Sigmoid colon (tissue), 6 donors: ENCODE measurements at regions not wholly inside any gene's neighbourhood (a gene's known extent, or its start where the extent isn't known, plus 50 kb on each side); places are given as distances from the start of the nearest gene placed in this dataset.

Source experiments
- DNase-seq: peaks from one replicate; pipeline ENCODE4 v3.0.0-alpha.2; 2019
- H3K27ac ChIP-seq, 4 donors: fragments of 200-600 bp; sonication (generic); one replicate each; pipeline ENCODE4 v1.5.1; 2016 to 2019; ENCODE audit warnings: mild to moderate bottlenecking in 1 of 4
- H3K27me3 ChIP-seq, 3 donors: fragments of 200-600 bp; sonication (generic); one replicate each; pipeline ENCODE4 v1.5.1; 2019; ENCODE audit warnings: mild to moderate bottlenecking in 1 of 3
- H3K36me3 ChIP-seq, 4 donors: fragments of 200-600 bp; sonication (generic); one replicate each; pipeline ENCODE4 v1.5.1; 2016 to 2019
- H3K4me1 ChIP-seq, 4 donors: fragments of 200-600 bp; sonication (generic); one replicate each; pipeline ENCODE4 v1.5.1; 2017 to 2019
- H3K4me3 ChIP-seq, 4 donors: fragments of 200-600 bp; sonication (generic); one replicate each; pipeline ENCODE4 v1.5.1; 2017 to 2019; ENCODE audit warnings: mild to moderate bottlenecking in 2 of 4, moderate library complexity in 1 of 4
- H3K9me3 ChIP-seq, 4 donors: fragments of 200-600 bp in 3 of 4; sonication (generic) in 3 of 4; one replicate each; pipeline versions ENCODE4 v1.5.1 to v1.6.1; 2013 to 2019
- EP300 ChIP-seq, 4 donors: sonication (generic); formaldehyde crosslinking; IDR thresholded peaks; one replicate each; pipeline ENCODE4 v1.6.1; 2017; ENCODE audit warnings: antibody characterized with exemption in 4 of 4
- POLR2A ChIP-seq, 2 donors: fragments of 450-650 bp; IDR thresholded peaks; one replicate each; pipeline ENCODE4 v1.6.1; 2016; ENCODE audit warnings: antibody characterized with exemption in 2 of 2, mild to moderate bottlenecking in 2 of 2, moderate library complexity in 2 of 2
- POLR2AphosphoS5 ChIP-seq, 4 donors: sonication (generic); formaldehyde crosslinking; IDR thresholded peaks; one replicate each; pipeline ENCODE4 v1.6.1; 2017; ENCODE audit warnings: antibody characterized with exemption in 4 of 4
- WGBS, 2 donors: extraction: QIAGEN DNeasy Blood & Tissue Kit; methylation state at CpG; one replicate each; pipeline ENCODE4 v1.1.7; 2013; 5-methylcytosine and 5-hydroxymethylcytosine counted together
- intact Hi-C: fragments of 100-400 bp; cut with DNase I; formaldehyde crosslinking; loops from one replicate; pipeline ENCODE4 v1.15.1; 2023
- TF ChIP-seq, protein P1 (sequence below), 4 experiments: fragments of 450-650 bp in 3 of 4; fragments of 200-600 bp in 1 of 4; IDR thresholded peaks; one replicate each; pipeline ENCODE4 v1.5.1; 2016 to 2019; ENCODE audit warnings: antibody characterized with exemption in 4 of 4, mild to moderate bottlenecking in 3 of 4, moderate library complexity in 2 of 4
- donor health status: healthy with polysubstance abuse.
- donor health status: healthy.

DNA sequence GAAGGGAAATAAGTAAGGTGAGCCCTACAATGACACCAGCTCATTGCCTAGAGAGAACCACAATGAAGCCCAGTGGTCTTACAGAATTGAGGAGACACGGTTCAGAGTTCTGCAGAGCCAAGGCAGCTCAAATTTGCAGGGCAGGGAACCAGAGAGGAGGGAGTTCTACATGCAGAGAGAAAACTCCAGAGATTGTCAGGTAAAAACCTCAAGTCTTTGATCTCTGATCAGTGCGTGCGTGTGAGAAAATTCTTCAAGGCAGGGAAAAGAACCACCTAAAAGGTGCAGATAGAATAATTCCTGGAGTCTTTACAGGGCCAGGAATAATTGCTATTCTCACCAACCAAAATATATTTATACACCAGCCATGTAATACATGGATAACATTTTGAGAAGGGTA, 88.0 kb upstream of the SNRK start:
- intact Hi-C loops = no loop called here
- no peak overlapping the region for H3K27ac ChIP-seq
- no peaks in the 10 kb centered on the region for H3K27me3 ChIP-seq
- H3K4me1 ChIP-seq = no peaks in the 10 kb centered on the region
- no peak overlapping the region for H3K4me3 ChIP-seq
- H3K9me3 ChIP-seq = peaks cover 0 to 2% (median 0%) of the 10 kb centered on the region in 4 donors
- H3K36me3 ChIP-seq = no peaks in the 10 kb centered on the region
- 69 to 79% methylated on average over 3 of the region's 3 CpGs for WGBS, 2 donors
- no peak for DNase-seq
- TF ChIP-seq POLR2AphosphoS5 (IDR thresholded peaks at IDR 0.05) (no peak), EP300 (IDR thresholded peaks at IDR 0.05) (no peak), POLR2A (IDR thresholded peaks at IDR 0.05) (no peak)

DNA sequence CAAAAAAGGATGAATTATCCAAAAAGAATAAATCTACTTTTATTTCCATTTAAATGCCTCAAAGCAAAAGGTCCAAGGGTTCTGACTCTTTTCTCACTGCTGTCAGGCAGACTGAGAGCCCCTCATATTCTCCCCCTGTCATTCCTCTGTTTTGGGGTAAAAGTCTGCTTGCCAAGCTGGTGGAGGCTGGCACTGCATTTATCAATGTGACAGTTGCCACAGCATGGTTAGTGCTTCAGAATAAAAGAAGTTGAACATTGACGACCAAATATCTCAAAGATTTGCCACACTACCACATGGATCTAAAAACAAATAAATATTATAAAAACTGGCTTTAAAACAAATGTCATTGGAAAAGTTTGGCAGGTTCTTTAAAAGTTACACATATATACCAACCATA, 89.2 kb upstream of the SNRK start:
- no peak overlapping the region for H3K27ac ChIP-seq
- 79% methylated on average over 1 of the region's 1 CpG for WGBS, 2 donors
- no peaks in the 10 kb centered on the region for H3K4me1 ChIP-seq
- no peaks in the 10 kb centered on the region for H3K36me3 ChIP-seq
- intact Hi-C loops = no loop called here
- DNase-seq = no peak
- H3K9me3 ChIP-seq = peaks cover 0 to 2% (median 0%) of the 10 kb centered on the region in 4 donors
- no peak overlapping the region for H3K4me3 ChIP-seq
- TF ChIP-seq POLR2A (IDR thresholded peaks at IDR 0.05) = no peak
- TF ChIP-seq, protein P1, sequence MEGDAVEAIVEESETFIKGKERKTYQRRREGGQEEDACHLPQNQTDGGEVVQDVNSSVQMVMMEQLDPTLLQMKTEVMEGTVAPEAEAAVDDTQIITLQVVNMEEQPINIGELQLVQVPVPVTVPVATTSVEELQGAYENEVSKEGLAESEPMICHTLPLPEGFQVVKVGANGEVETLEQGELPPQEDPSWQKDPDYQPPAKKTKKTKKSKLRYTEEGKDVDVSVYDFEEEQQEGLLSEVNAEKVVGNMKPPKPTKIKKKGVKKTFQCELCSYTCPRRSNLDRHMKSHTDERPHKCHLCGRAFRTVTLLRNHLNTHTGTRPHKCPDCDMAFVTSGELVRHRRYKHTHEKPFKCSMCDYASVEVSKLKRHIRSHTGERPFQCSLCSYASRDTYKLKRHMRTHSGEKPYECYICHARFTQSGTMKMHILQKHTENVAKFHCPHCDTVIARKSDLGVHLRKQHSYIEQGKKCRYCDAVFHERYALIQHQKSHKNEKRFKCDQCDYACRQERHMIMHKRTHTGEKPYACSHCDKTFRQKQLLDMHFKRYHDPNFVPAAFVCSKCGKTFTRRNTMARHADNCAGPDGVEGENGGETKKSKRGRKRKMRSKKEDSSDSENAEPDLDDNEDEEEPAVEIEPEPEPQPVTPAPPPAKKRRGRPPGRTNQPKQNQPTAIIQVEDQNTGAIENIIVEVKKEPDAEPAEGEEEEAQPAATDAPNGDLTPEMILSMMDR (IDR thresholded peaks at IDR 0.05) = no peak
- no peak for TF ChIP-seq EP300 (IDR thresholded peaks at IDR 0.05)
- TF ChIP-seq POLR2AphosphoS5 (IDR thresholded peaks at IDR 0.05) = no peak
- H3K27me3 ChIP-seq = no peaks in the 10 kb centered on the region

DNA sequence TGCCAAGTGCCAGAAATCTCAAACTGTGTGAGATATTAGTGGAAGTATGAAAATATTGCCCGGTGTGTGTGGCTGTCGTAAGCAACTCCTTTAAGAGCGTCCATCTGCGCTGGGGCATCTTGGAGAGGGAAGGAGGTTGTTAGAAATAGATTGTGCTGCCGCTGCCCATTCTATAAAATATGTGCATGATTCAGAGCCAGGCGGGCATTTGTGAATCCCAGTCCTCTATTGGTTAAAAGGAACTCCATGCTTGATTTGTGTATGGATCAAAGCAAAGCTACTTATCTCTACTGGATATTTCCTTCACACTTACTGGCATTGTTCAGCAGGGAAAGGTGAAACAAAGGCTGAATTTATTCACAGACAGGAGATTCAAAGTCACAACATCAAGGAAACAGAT, 89.6 kb upstream of the SNRK start:
- H3K4me1 ChIP-seq = no peaks in the 10 kb centered on the region
- intact Hi-C loops = no loop called here
- no peak for TF ChIP-seq POLR2A (IDR thresholded peaks at IDR 0.05)
- no peak for TF ChIP-seq EP300 (IDR thresholded peaks at IDR 0.05)
- TF ChIP-seq, protein P1 (IDR thresholded peaks at IDR 0.05) = no peak
- TF ChIP-seq POLR2AphosphoS5 (IDR thresholded peaks at IDR 0.05) = no peak
- H3K4me3 ChIP-seq = no peak overlapping the region
- H3K27me3 ChIP-seq = no peaks in the 10 kb centered on the region
- DNase-seq = no peak
- WGBS, 2 donors = 91 to 92% methylated on average over 6 of the region's 6 CpGs
- H3K27ac ChIP-seq = no peak overlapping the region
- H3K9me3 ChIP-seq = peaks cover 0 to 2% (median 0%) of the 10 kb centered on the region in 4 donors
- no peaks in the 10 kb centered on the region for H3K36me3 ChIP-seq

DNA sequence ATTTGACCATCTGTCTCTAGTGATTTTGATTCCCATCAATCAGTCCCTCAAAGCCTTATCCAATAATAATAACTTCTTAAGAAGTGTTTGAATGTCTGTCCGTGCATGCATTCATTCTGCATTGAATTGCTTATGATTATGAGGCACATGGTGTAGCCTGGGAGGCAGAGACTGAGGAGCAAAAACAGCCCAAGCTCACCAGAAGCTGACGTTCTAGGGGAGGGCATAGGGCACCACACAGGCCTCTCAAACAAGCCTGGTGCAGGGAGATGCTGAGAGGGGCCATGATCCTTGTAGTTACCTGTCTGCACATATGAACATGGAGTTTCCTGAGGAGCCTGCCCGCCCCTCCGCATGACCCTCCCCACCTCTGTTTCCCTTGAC, 89.2 kb upstream of the POMGNT2 start:
- no peak overlapping the region for H3K4me3 ChIP-seq
- intact Hi-C loops = no loop called here
- H3K4me1 ChIP-seq = no peaks in the 10 kb centered on the region
- no peaks in the 10 kb centered on the region for H3K27me3 ChIP-seq
- DNase-seq = no peak
- H3K9me3 ChIP-seq = peaks cover 0 to 2% (median 0%) of the 10 kb centered on the region in 4 donors
- 82 to 84% methylated on average over 4 of the region's 4 CpGs for WGBS, 2 donors
- no peak overlapping the region for H3K27ac ChIP-seq
- no peaks in the 10 kb centered on the region for H3K36me3 ChIP-seq
- TF ChIP-seq EP300 (IDR thresholded peaks at IDR 0.05) = no peak
- TF ChIP-seq, protein P1 (IDR thresholded peaks at IDR 0.05) = no peak
- no peak for TF ChIP-seq POLR2A (IDR thresholded peaks at IDR 0.05)
- no peak for TF ChIP-seq POLR2AphosphoS5 (IDR thresholded peaks at IDR 0.05)

DNA sequence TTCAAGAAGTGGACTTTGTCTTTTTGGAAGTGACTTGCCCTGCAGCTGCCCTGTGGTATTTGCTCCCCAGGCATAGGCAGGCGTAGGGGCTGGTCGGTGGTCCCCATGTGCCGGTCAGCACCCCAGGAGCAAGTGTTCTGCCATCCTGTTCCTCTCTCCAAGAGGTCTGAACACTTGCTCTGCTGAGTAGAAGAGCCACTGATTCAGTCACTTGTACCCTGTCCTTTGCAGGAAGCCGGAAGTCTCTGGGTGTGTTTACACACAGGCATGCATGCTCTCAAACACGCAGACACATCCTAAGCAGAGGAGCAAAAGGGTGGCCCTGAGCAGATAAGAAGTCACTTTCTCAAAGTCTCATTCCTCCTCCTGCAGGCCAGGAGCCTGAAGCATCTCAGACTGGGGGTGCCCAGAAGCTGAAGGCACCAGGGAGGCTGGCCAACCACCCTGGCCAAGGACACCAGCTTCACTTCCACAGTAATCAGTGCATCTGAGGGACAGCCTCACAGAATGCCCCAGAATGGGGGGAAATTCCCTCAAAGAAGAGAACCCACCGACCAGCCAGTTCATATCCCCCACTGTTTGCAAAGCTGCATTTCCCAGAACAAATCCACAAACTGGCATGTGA, 88.7 kb upstream of the POMGNT2 start:
- Histone ChIP-seq H3K27me3 (no peaks in the 10 kb centered on the region), H3K9me3 (peaks cover 0 to 2% (median 0%) of the 10 kb centered on the region in 4 donors), H3K4me3 (no peak overlapping the region), H3K4me1 (no peaks in the 10 kb centered on the region), H3K36me3 (no peaks in the 10 kb centered on the region), H3K27ac (no peak overlapping the region)
- no peak for DNase-seq
- intact Hi-C loops = no loop called here
- 26 to 61% methylated on average over 6 of the region's 6 CpGs for WGBS, 2 donors
- TF ChIP-seq POLR2AphosphoS5 (IDR thresholded peaks at IDR 0.05) (no peak), EP300 (IDR thresholded peaks at IDR 0.05) (no peak), POLR2A (IDR thresholded peaks at IDR 0.05) (no peak)
- TF ChIP-seq, protein P1 (IDR thresholded peaks at IDR 0.05) = no peak
